GM13976 (cell line): ENCODE measurements at regions not wholly inside any gene's neighbourhood (a gene's known extent, or its start where the extent isn't known, plus 50 kb on each side); places are given as distances from the start of the nearest gene placed in this dataset.

Experiments
- DNase-seq: peaks from one replicate; pipeline ENCODE4 v3.0.0; 2012; ENCODE audit warnings: low spot score
- in situ Hi-C: fragments of 300-500 bp; cut with MboI; formaldehyde crosslinking; loops from one replicate; pipeline ENCODE4 v1.12.0; 2022; ENCODE audit warnings: low sequenced_read_pairs, mixed read lengths, inconsistent platforms; ENCODE audit not compliant: unreplicated experiment
- TF ChIP-seq, protein P1 (sequence below): IDR thresholded peaks from 2 replicates; pipeline ENCODE4 v1.5.1; 2012; ENCODE audit warnings: borderline replicate concordance, mild to moderate bottlenecking; ENCODE audit not compliant: insufficient read depth; ENCODE audit errors: extremely low read depth, missing control alignments, control extremely low read depth

DNA sequence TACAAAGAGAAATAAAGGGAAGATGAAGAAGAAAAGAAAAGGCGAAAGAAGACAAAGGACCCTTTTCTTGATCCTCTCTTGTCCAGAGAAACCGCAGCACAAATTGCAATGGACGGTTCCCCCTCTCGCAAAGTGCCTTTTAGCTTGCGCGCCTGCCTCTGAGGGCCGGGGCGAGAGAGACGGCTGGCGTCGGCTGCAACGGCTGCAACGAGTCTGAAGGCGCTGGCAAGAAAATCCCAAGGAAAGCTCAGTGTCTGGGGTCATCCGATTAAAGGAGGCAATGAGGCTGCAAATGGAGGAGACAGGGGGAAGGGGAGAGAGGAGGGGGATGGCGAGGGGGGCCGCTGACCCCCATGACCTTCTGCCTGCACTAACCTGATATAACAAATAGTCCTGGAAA lies 671.5 kb downstream of the MED13L start:
- TF ChIP-seq, protein P1, sequence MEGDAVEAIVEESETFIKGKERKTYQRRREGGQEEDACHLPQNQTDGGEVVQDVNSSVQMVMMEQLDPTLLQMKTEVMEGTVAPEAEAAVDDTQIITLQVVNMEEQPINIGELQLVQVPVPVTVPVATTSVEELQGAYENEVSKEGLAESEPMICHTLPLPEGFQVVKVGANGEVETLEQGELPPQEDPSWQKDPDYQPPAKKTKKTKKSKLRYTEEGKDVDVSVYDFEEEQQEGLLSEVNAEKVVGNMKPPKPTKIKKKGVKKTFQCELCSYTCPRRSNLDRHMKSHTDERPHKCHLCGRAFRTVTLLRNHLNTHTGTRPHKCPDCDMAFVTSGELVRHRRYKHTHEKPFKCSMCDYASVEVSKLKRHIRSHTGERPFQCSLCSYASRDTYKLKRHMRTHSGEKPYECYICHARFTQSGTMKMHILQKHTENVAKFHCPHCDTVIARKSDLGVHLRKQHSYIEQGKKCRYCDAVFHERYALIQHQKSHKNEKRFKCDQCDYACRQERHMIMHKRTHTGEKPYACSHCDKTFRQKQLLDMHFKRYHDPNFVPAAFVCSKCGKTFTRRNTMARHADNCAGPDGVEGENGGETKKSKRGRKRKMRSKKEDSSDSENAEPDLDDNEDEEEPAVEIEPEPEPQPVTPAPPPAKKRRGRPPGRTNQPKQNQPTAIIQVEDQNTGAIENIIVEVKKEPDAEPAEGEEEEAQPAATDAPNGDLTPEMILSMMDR = no peak
- in situ Hi-C loops = no loop called here
- DNase-seq = no peak

DNA sequence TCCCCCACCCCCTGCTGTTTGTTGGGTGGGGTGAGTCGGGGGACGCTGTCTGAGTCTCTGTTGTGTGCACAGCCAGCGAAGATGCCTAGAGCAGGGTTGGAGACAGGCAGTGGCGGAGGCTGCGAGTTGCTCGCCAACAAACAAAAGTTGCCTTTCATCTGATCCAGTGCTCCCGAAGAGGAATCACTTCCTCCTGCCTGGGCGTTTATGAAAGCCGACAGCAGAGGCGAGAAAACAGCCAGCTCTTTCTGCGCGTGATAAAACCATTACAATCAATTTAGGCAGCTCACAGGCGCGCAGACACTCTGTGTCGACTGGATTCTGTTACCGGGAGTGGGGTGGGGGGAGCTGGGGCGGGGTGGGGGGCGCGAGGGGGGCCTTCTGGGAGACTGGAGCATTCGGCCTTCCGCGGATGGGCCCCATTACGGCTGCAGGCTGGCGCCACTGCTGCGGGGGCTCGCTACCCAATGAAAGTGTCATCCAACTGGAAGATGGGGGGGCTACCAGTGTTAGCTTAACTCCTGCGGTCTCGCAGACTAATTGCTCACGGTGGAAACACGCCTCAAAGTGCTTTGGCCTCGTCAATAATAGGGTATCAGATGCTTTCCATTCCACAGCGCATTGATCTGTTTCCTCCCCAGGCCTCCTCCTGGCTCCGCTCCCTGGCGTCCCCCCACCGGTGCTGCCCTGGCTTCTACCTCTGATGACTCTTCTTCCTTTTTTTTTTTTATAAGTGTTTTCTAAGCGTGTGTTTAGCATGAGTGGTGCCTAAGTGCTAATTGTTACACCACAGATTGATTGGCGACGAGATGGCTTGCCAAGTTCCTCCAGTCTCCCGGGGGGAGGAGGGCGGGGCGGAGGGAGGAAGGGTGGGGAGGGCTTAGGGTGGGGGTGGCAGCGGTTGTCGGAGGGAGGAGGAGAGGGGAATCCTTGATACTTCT lies 678.4 kb downstream of the MED13L start:
- in situ Hi-C loops = no loop called here
- TF ChIP-seq, protein P1 = no peak
- no peak for DNase-seq

DNA sequence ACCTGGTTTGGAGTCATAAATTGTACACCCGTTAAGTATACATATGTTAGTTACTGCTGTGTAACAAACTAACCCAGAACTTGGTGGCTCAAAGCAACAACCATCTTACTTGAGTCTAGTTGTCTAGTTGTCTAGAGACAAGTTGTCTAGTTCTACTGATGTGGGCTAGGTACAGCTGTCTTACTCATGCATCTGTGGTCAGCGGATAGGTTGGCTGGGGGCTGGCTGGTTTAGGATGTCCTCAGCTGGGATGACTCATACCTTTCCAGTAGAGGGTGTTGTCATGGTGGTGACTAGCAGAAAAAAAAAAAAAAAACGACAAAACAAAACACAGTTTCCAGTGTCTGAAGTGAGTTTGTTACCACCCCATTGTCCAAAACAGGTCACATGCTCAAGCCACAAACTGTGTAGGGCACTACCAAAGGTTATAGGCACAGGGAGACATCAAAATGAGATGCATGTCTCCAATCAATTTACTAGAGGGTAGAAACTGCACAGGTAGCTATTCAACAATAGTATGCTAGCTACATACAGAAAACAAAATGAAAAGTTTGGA lies 680.3 kb downstream of the MED13L start:
- in situ Hi-C loops = no loop called here
- no peak for DNase-seq
- TF ChIP-seq, protein P1 = no peak

DNA sequence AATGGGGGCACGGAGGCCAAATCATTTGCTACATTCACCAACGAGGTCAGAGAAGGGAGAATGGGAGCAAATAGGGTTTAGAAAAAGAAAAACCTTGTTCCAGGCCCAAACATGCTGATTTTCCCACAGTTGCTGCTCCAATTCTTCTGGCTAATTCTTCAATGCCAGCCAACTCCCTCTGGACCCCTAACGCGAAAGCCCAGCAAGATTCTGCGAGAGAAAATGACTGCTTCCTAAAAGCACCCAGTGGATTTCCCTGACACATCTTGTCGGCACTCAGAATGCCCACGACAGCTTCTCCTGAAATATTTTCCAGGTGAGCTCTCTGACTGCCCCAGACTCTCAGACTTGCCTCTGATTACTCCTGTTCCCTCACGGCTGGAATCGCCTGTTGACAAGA lies 689.4 kb downstream of the MED13L start:
- DNase-seq = no peak
- TF ChIP-seq, protein P1 = no peak
- in situ Hi-C loops = no loop called here

DNA sequence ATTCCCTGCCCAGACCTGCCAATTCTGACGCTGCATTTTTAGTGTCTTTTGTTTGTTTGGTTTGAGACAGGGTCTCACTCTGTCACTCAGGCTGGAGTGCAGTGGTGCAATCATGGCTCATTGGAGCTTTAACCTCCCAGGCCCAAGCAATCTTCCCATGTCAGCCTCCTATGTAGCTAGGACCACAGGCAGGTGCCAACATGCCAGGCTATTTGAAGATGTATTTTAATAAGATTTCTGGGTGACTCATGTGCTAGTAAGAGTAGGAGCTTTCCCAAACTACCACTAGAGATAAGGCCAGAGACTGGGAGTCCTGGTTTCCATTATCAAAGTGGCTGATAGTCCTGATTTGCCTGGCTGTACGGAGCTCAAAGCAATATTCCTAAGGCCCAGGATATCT lies 693.3 kb downstream of the MED13L start:
- in situ Hi-C loops = no loop called here
- TF ChIP-seq, protein P1 = no peak
- DNase-seq = no peak

DNA sequence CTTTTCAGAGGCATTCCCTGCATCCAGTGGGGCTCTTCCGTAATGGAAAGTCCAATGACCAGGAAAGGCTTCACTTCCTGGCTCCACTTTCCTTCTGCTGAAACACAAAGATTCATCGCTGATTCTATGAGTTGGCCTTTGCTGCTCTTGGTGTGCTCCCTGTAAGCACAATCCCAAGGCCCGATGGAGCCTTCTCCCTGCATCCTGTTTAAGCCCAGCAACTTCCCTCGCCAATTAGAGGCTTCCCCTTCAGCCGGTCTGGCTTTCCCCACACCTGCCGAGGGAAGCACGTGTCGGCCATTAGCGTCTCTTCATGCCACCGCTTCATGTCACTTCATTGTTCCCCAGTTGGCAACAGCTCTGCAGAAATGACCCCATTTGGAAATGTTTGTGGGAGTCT lies 693.9 kb downstream of the MED13L start:
- no peak for DNase-seq
- in situ Hi-C loops = no loop called here
- TF ChIP-seq, protein P1 = no peak
